Muscle layer of colon (tissue), 2 donors: ENCODE measurements at regions not wholly inside any gene's neighbourhood (a gene's known extent, or its start where the extent isn't known, plus 50 kb on each side); places are given as distances from the start of the nearest gene placed in this dataset.

Experiments
- H3K27ac ChIP-seq: one replicate; pipeline ENCODE4 v1.7.0; 2013; ENCODE audit warnings: low read depth, mild to moderate bottlenecking, low read length, moderate library complexity
- H3K27me3 ChIP-seq, 2 donors: one replicate each; pipeline ENCODE4 v1.7.0; 2013; ENCODE audit warnings: low read length in 2 of 2, mild to moderate bottlenecking in 2 of 2; ENCODE audit not compliant: insufficient read depth in 2 of 2, control insufficient read depth in 1 of 2
- H3K36me3 ChIP-seq: one replicate; pipeline ENCODE4 v1.7.0; 2013; ENCODE audit warnings: mild to moderate bottlenecking, low read length; ENCODE audit not compliant: insufficient read depth
- H3K4me1 ChIP-seq: one replicate; pipeline ENCODE4 v1.7.0; 2013; ENCODE audit warnings: mild to moderate bottlenecking, low read length; ENCODE audit not compliant: insufficient read depth
- H3K4me3 ChIP-seq, 2 donors: one replicate each; pipeline ENCODE4 v1.7.0; 2013; ENCODE audit warnings: low read length in 2 of 2, low read depth in 1 of 2, mild to moderate bottlenecking in 1 of 2, moderate library complexity in 1 of 2
- H3K9ac ChIP-seq: one replicate; pipeline ENCODE4 v1.7.0; 2013; ENCODE audit warnings: low read length
- H3K9me3 ChIP-seq: one replicate; pipeline ENCODE4 v1.7.0; 2013; ENCODE audit warnings: mild to moderate bottlenecking, low read length
- donor health status: abdominal sarcoma.
- donor health status: Adenocarcinoma of cecum.

DNA sequence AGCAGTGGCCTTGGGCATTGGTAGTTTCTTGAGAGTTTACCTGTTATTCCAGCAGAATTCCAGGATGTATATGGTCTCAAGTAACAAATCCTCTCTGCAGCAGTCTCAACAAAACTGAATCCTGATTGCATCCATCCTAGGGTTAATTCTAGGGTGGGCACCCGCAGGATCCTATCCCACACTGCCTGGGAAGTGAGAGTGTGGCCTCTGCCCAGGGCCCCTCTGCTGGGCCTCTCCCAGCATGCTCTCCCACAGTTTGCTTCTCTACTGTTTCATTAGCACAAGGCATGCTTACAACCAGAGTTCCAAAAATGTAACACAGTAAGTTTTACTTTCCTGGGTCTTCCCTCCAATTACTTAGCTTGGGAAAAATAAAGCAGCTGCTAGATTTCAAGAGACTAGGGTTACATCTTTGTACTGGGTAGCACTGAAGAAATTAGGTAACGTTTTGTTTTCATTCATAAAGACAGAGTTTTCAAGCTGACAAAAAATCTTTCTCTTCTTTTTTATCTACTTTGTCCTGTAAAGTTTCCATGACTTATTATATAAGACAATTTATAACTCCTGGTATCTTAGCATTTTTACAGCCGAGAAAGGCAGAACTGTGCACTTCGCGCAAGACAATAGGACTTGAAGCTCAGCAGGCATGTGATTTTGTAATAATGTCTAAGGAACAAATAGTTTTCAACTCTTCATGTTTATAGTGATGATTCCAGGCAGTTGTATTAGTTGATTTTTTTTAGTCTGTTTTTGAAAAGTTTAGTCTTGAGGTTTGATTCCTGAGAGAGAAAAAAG, 131.2 kb upstream of the PCDH18 start:
- peaks cover 24% of the 10 kb centered on the region for H3K4me1 ChIP-seq
- no peak overlapping the region for H3K9ac ChIP-seq
- H3K36me3 ChIP-seq = no peaks in the 10 kb centered on the region
- peak overlapping the region in 1 of 2 donors; percentile 17 for H3K4me3 ChIP-seq
- H3K27me3 ChIP-seq = no peaks in the 10 kb centered on the region
- H3K27ac ChIP-seq = peak overlapping the region; percentile 59
- no peaks in the 10 kb centered on the region for H3K9me3 ChIP-seq

DNA sequence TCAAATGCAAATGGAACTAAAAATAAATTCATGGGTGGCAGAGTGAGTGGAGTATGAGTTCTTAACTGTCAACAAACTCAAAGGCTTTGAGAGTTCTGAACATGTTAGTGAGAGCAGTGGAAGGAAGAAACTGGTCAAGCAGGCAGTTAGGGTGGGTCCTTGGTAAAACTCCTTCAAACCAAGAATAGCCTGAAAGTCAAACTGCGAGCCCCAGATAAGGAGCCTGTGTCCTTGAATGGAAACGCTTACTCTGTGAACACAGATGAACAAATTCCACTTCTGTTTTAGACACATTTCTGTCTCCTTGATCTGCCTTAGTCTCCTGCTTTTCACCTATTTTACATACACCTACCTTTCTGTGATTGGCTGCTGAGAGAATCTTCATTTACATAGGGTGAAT, 129.4 kb upstream of the PCDH18 start:
- Histone ChIP-seq H3K36me3 (no peaks in the 10 kb centered on the region), H3K27me3 (no peaks in the 10 kb centered on the region), H3K4me1 (peaks cover 24% of the 10 kb centered on the region), H3K9me3 (no peaks in the 10 kb centered on the region), H3K9ac (no peak overlapping the region), H3K4me3 (no peak overlapping the region), H3K27ac (no peak overlapping the region)

GRCh38 chr4:137660211-137660610, 127.9 kb upstream of the PCDH18 start:
- Histone ChIP-seq H3K27ac (no peak overlapping the region), H3K9ac (no peak overlapping the region), H3K27me3 (no peaks in the 10 kb centered on the region), H3K4me1 (peaks cover 24% of the 10 kb centered on the region), H3K4me3 (no peak overlapping the region), H3K9me3 (no peaks in the 10 kb centered on the region), H3K36me3 (no peaks in the 10 kb centered on the region)

- Histone ChIP-seq H3K36me3 (no peaks in the 10 kb centered on the region), H3K27me3 (no peaks in the 10 kb centered on the region), H3K9ac (no peak overlapping the region), H3K9me3 (no peaks in the 10 kb centered on the region), H3K4me1 (peaks cover 16% of the 10 kb centered on the region), H3K27ac (no peak overlapping the region), H3K4me3 (no peak overlapping the region)
Observed at GRCh38 chr4:137659431-137659830, 127.1 kb upstream of the PCDH18 start.

GRCh38 chr4:137656661-137657060, 124.4 kb upstream of the PCDH18 start:
- Histone ChIP-seq H3K27me3 (no peaks in the 10 kb centered on the region), H3K27ac (no peak overlapping the region), H3K9me3 (no peaks in the 10 kb centered on the region), H3K4me3 (no peak overlapping the region), H3K36me3 (no peaks in the 10 kb centered on the region), H3K9ac (no peak overlapping the region), H3K4me1 (no peaks in the 10 kb centered on the region)

DNA sequence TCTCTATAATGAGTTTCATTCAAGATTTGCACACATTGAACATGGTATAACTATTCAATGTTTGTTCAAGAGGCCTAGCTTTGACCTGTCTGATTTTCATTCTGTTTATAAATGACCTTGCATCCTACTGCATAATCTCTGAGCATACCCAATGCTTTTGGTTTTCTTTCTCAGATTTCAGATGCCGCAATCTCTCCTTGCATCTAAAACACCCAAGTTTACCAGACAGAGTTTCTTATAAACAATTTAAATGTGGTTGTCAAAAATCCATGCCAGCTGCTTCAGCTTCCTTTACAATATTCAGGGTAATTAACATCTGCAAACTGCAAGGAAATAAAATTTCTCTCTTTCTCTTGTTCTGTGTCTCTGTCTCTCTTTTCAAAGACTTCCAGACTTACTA, 123.0 kb upstream of the PCDH18 start:
- Histone ChIP-seq H3K27me3 (no peaks in the 10 kb centered on the region), H3K27ac (no peak overlapping the region), H3K9ac (no peak overlapping the region), H3K4me1 (no peaks in the 10 kb centered on the region), H3K4me3 (no peak overlapping the region), H3K9me3 (no peaks in the 10 kb centered on the region), H3K36me3 (no peaks in the 10 kb centered on the region)

- Histone ChIP-seq H3K4me3 (no peak overlapping the region), H3K9me3 (no peaks in the 10 kb centered on the region), H3K27me3 (no peaks in the 10 kb centered on the region), H3K4me1 (no peaks in the 10 kb centered on the region), H3K36me3 (no peaks in the 10 kb centered on the region), H3K9ac (no peak overlapping the region), H3K27ac (no peak overlapping the region)
Observed at GRCh38 chr4:137651128-137651527, 118.8 kb upstream of the PCDH18 start.

- Histone ChIP-seq H3K36me3 (no peaks in the 10 kb centered on the region), H3K9me3 (no peaks in the 10 kb centered on the region), H3K9ac (no peak overlapping the region), H3K4me3 (no peak overlapping the region), H3K27ac (no peak overlapping the region), H3K4me1 (no peaks in the 10 kb centered on the region), H3K27me3 (no peaks in the 10 kb centered on the region)
Observed at GRCh38 chr4:137649711-137650450, 117.6 kb upstream of the PCDH18 start.

GRCh38 chr4:137648531-137648930, 116.2 kb upstream of the PCDH18 start:
- Histone ChIP-seq H3K27me3 (no peaks in the 10 kb centered on the region), H3K9me3 (no peaks in the 10 kb centered on the region), H3K27ac (no peak overlapping the region), H3K36me3 (no peaks in the 10 kb centered on the region), H3K4me3 (no peak overlapping the region), H3K9ac (no peak overlapping the region), H3K4me1 (no peaks in the 10 kb centered on the region)

DNA sequence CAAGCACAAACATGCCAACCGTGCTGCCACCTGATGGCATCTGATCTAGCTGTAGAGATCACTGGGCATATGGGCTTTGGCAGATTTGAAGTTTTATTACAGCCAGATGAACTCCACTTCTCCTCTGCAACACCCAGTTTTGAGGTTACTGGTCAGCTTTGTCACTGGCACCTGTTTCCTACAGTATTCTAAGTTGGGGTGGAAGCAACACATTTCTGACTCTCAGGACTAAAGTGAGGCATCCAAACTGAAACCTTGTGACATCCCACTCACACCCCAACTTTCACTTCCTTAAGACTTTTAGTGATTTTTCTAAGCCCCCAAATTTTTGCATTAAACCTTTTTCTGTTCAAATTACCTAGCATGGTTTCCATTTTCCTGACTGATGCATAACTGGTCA, 115.1 kb upstream of the PCDH18 start:
- Histone ChIP-seq H3K4me3 (no peak overlapping the region), H3K27ac (no peak overlapping the region), H3K4me1 (no peaks in the 10 kb centered on the region)

GRCh38 chr4:137644201-137644600, 111.9 kb upstream of the PCDH18 start:
- Histone ChIP-seq H3K9ac (no peak overlapping the region), H3K9me3 (no peaks in the 10 kb centered on the region), H3K27ac (no peak overlapping the region), H3K4me3 (no peak overlapping the region), H3K27me3 (no peaks in the 10 kb centered on the region), H3K4me1 (no peaks in the 10 kb centered on the region), H3K36me3 (no peaks in the 10 kb centered on the region)

More for the DNA sequence above, 115.1 kb upstream of the PCDH18 start:
- Histone ChIP-seq H3K36me3 (no peaks in the 10 kb centered on the region), H3K27me3 (no peaks in the 10 kb centered on the region), H3K9me3 (no peaks in the 10 kb centered on the region), H3K9ac (no peak overlapping the region)
